ENCODE measurements at regions not wholly inside any gene's neighbourhood (a gene's known extent, or its start where the extent isn't known, plus 50 kb on each side); places are given as distances from the start of the nearest gene placed in this dataset.
"Not testable (repeated sequence)": the region's sequence is repeated elsewhere in the genome, so short reads cannot be mapped to it uniquely, and the experiment has no call there.

DNA sequence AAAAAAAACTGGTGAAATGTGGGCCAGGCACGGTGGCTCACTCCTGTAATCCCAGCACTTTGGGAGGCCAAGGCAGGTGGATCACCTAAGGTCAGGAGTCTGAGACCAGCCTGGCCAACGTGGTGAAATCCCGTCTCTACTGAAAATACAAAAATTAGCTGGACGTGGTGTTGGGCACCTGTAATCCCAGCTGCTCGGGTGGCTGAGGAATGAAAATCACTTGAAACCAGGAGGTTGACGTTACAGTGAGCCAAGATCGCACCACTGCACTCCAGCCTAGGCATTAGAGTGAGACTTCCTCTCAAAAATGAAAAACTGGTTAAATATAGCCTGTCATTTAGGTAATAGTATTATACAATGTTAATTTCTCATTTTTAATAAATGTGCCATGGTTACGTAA lies 1692.0 kb downstream of the SPATA31A7 start:
- H3K27ac ChIP-seq (ENCODE audit: low read depth, low read length); H3K4me3 ChIP-seq (ENCODE audit: low read length in 2 of 2); POLR2A ChIA-PET (ENCODE audit: partially characterized antibody); H3K27ac Mint-ChIP-seq; H3K36me3 ChIP-seq (ENCODE audit: insufficient read depth, low read length); intact Hi-C loops (cut with micrococcal nuclease); H3K9me3 Mint-ChIP-seq; H3K4me1 ChIP-seq (ENCODE audit: insufficient read depth, low read length); H3K4me1 Mint-ChIP-seq; H3K27me3 ChIP-seq (ENCODE audit: insufficient read depth, low read length); DNase-seq; H3K36me3 Mint-ChIP-seq; H3K4me3 Mint-ChIP-seq; H3K9me3 ChIP-seq (ENCODE audit: control insufficient read depth in 1 of 2, low read length in 2 of 2); CTCF ChIA-PET (ENCODE audit: partially characterized antibody): not testable (repeated sequence)
- H3K27me3 Mint-ChIP-seq: peaks cover 19 to 26% of the 10 kb centered on the region in 2 donors

GRCh38 chr9:62882717-62883116 lies 1692.9 kb downstream of the SPATA31A7 start:
- H3K9me3 ChIP-seq (ENCODE audit: control insufficient read depth in 1 of 2, low read length in 2 of 2); H3K9me3 Mint-ChIP-seq; POLR2A ChIA-PET (ENCODE audit: partially characterized antibody); H3K27ac ChIP-seq (ENCODE audit: low read depth, low read length); H3K4me3 Mint-ChIP-seq; H3K36me3 Mint-ChIP-seq; H3K4me3 ChIP-seq (ENCODE audit: low read length in 2 of 2); H3K36me3 ChIP-seq (ENCODE audit: insufficient read depth, low read length); H3K27me3 ChIP-seq (ENCODE audit: insufficient read depth, low read length); intact Hi-C loops (cut with micrococcal nuclease); CTCF ChIA-PET (ENCODE audit: partially characterized antibody); DNase-seq; H3K4me1 Mint-ChIP-seq; H3K27ac Mint-ChIP-seq; H3K4me1 ChIP-seq (ENCODE audit: insufficient read depth, low read length): not testable (repeated sequence)
- H3K27me3 Mint-ChIP-seq: peaks cover 19 to 26% of the 10 kb centered on the region in 2 donors

DNA sequence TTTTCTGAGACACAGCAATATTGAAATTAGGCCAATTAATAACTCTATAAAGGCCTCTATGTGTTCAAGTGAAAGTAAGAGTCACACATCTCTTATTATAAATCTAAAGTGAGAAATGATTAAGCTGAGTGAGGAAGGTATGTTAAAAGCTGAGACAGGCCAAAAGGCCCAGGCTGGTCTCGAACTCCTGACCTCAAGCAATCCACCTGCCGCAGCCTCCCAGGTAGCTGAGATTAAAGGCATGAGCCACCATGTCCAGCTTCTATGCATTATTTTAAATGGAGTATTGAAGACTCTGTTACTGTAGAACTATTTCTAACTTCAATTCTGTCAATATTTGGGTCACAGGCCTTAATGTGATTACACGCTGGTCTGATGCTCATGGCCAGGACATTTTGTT lies 1706.9 kb downstream of the SPATA31A7 start:
- POLR2A ChIA-PET (ENCODE audit: partially characterized antibody); H3K36me3 Mint-ChIP-seq; CTCF ChIA-PET (ENCODE audit: partially characterized antibody); H3K4me3 ChIP-seq (ENCODE audit: low read length in 2 of 2); H3K36me3 ChIP-seq (ENCODE audit: insufficient read depth, low read length); H3K4me1 ChIP-seq (ENCODE audit: insufficient read depth, low read length); H3K9me3 Mint-ChIP-seq; H3K9me3 ChIP-seq (ENCODE audit: control insufficient read depth in 1 of 2, low read length in 2 of 2); intact Hi-C loops (cut with micrococcal nuclease); H3K4me3 Mint-ChIP-seq; H3K27ac Mint-ChIP-seq; H3K27ac ChIP-seq (ENCODE audit: low read depth, low read length); DNase-seq; H3K4me1 Mint-ChIP-seq; H3K27me3 ChIP-seq (ENCODE audit: insufficient read depth, low read length); H3K27me3 Mint-ChIP-seq: not testable (repeated sequence)

- H3K9me3 Mint-ChIP-seq; H3K27me3 ChIP-seq (ENCODE audit: insufficient read depth, low read length); H3K4me3 ChIP-seq (ENCODE audit: low read length in 2 of 2); H3K36me3 ChIP-seq (ENCODE audit: insufficient read depth, low read length); intact Hi-C loops (cut with micrococcal nuclease); H3K36me3 Mint-ChIP-seq; H3K4me1 ChIP-seq (ENCODE audit: insufficient read depth, low read length); POLR2A ChIA-PET (ENCODE audit: partially characterized antibody); CTCF ChIA-PET (ENCODE audit: partially characterized antibody); H3K4me1 Mint-ChIP-seq; H3K27me3 Mint-ChIP-seq; H3K9me3 ChIP-seq (ENCODE audit: control insufficient read depth in 1 of 2, low read length in 2 of 2): not testable (repeated sequence)
- H3K27ac ChIP-seq (ENCODE audit: low read depth, low read length): peak overlapping the region; percentile 41
- DNase-seq: peak; percentile 68 to 75 (median 70)
- peak overlapping the region in 4 of 7 donors; percentile 42 to 96 (median 58) for H3K27ac Mint-ChIP-seq
- H3K4me3 Mint-ChIP-seq: peak overlapping the region; percentile 54 to 98 (median 72)
Measured at GRCh38 chr9:62897411-62898225, 1707.8 kb downstream of the SPATA31A7 start.

DNA sequence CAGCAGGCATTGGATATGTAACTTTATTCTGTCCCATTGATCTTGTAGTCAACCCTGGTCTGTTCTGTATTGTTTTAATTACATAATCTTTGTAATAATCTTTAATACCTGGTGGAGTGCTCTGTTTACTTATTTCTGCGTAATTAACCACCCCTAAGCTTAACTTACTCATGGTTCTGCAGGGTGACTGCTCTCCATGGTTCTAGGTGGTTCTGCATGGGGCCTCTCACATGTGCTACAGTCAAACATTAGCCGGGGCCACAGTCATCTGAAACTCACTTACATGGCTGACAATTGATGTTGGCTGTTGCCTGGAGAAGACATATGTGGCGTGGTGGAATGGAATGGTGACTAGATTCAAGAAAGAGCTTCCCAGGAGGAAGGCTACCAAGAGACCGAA lies 1709.8 kb downstream of the SPATA31A7 start:
- H3K27me3 ChIP-seq (ENCODE audit: insufficient read depth, low read length); H3K27me3 Mint-ChIP-seq; H3K27ac Mint-ChIP-seq; H3K9me3 ChIP-seq (ENCODE audit: control insufficient read depth in 1 of 2, low read length in 2 of 2); H3K4me3 Mint-ChIP-seq; H3K4me1 ChIP-seq (ENCODE audit: insufficient read depth, low read length); H3K4me1 Mint-ChIP-seq; H3K36me3 ChIP-seq (ENCODE audit: insufficient read depth, low read length); H3K36me3 Mint-ChIP-seq; CTCF ChIA-PET (ENCODE audit: partially characterized antibody); DNase-seq; H3K9me3 Mint-ChIP-seq; POLR2A ChIA-PET (ENCODE audit: partially characterized antibody); H3K27ac ChIP-seq (ENCODE audit: low read depth, low read length); H3K4me3 ChIP-seq (ENCODE audit: low read length in 2 of 2); intact Hi-C loops (cut with micrococcal nuclease): not testable (repeated sequence)

- intact Hi-C loops (cut with micrococcal nuclease); POLR2A ChIA-PET (ENCODE audit: partially characterized antibody); H3K4me3 Mint-ChIP-seq: not testable (repeated sequence)
Measured at GRCh38 chr9:62904061-62904460, 1714.2 kb downstream of the SPATA31A7 start.

GRCh38 chr9:62905722-62906121 lies 1715.9 kb downstream of the SPATA31A7 start:
- H3K27me3 ChIP-seq (ENCODE audit: insufficient read depth, low read length); CTCF ChIA-PET (ENCODE audit: partially characterized antibody); H3K4me3 Mint-ChIP-seq; H3K27me3 Mint-ChIP-seq; H3K4me3 ChIP-seq (ENCODE audit: low read length in 2 of 2); H3K9me3 Mint-ChIP-seq; DNase-seq; H3K36me3 ChIP-seq (ENCODE audit: insufficient read depth, low read length); POLR2A ChIA-PET (ENCODE audit: partially characterized antibody); H3K4me1 Mint-ChIP-seq; H3K4me1 ChIP-seq (ENCODE audit: insufficient read depth, low read length); intact Hi-C loops (cut with micrococcal nuclease); H3K9me3 ChIP-seq (ENCODE audit: control insufficient read depth in 1 of 2, low read length in 2 of 2); H3K36me3 Mint-ChIP-seq; H3K27ac ChIP-seq (ENCODE audit: low read depth, low read length); H3K27ac Mint-ChIP-seq: not testable (repeated sequence)

More at GRCh38 chr9:62904061-62904460, 1714.2 kb downstream of the SPATA31A7 start:
- H3K4me3 ChIP-seq (ENCODE audit: low read length in 2 of 2); H3K27me3 Mint-ChIP-seq; H3K9me3 Mint-ChIP-seq; H3K4me1 Mint-ChIP-seq; H3K27ac ChIP-seq (ENCODE audit: low read depth, low read length); H3K9me3 ChIP-seq (ENCODE audit: control insufficient read depth in 1 of 2, low read length in 2 of 2); H3K36me3 Mint-ChIP-seq; DNase-seq; H3K27ac Mint-ChIP-seq; CTCF ChIA-PET (ENCODE audit: partially characterized antibody); H3K27me3 ChIP-seq (ENCODE audit: insufficient read depth, low read length); H3K36me3 ChIP-seq (ENCODE audit: insufficient read depth, low read length); H3K4me1 ChIP-seq (ENCODE audit: insufficient read depth, low read length): not testable (repeated sequence)

DNA sequence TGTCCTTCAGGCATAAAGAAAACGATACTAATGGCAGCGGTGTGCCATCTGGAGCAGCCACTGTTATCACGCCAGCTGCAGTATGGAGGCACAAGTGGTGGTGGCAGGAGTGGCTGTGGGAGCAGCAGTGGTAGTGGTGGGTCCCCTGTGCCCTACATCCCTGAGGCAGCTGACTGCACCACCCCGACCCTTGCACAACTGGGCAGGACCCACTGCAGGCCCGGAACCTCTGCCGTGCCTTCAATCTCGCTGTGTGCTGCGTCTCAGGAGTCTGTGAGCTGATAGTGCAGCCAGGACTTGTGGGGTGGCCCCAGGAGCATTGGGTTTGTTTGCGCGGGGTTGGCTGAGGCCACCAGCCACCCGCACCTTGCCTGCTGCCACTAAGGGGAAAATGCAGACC lies 1718.0 kb downstream of the SPATA31A7 start:
- intact Hi-C loops (cut with micrococcal nuclease); H3K27me3 Mint-ChIP-seq; H3K4me1 ChIP-seq (ENCODE audit: insufficient read depth, low read length); H3K36me3 Mint-ChIP-seq; H3K9me3 Mint-ChIP-seq; DNase-seq; H3K4me3 Mint-ChIP-seq; POLR2A ChIA-PET (ENCODE audit: partially characterized antibody); H3K27me3 ChIP-seq (ENCODE audit: insufficient read depth, low read length); H3K27ac ChIP-seq (ENCODE audit: low read depth, low read length); H3K9me3 ChIP-seq (ENCODE audit: control insufficient read depth in 1 of 2, low read length in 2 of 2); H3K36me3 ChIP-seq (ENCODE audit: insufficient read depth, low read length); H3K4me3 ChIP-seq (ENCODE audit: low read length in 2 of 2); H3K27ac Mint-ChIP-seq; CTCF ChIA-PET (ENCODE audit: partially characterized antibody); H3K4me1 Mint-ChIP-seq: not testable (repeated sequence)

Data from CD4-positive, alpha-beta memory T cell (primary cell).